WI38 (cell line): ENCODE measurements at regions not wholly inside any gene's neighbourhood (a gene's known extent, or its start where the extent isn't known, plus 50 kb on each side); places are given as distances from the start of the nearest gene placed in this dataset.
"Not testable (repeated sequence)": the region's sequence is repeated elsewhere in the genome, so short reads cannot be mapped to it uniquely, and the experiment has no call there.

Experiments used
- H3K4me3 ChIP-seq: 2 replicates; pipeline ENCODE4 v1.5.1; 2011; ENCODE audit warnings: low read depth, mild to moderate bottlenecking, control low read depth, low read length
- CTCF ChIP-seq: IDR thresholded peaks from 2 replicates; pipeline ENCODE4 v1.5.1; 2012; ENCODE audit warnings: low read depth, mild to moderate bottlenecking, control low read depth, low read length

- no peak overlapping the region for H3K4me3 ChIP-seq
- TF ChIP-seq CTCF, result no peak
These were observed 71.9 kb upstream of the TCL1B start for GRCh38 chr14:95614349-95614748.

GRCh38 chr14:95616745-95617144 is 69.5 kb upstream of the TCL1B start:
- no peak for TF ChIP-seq CTCF
- H3K4me3 ChIP-seq, result no peak overlapping the region

- no peak for TF ChIP-seq CTCF
- no peak overlapping the region for H3K4me3 ChIP-seq
These were observed 66.3 kb upstream of the TCL1B start for GRCh38 chr14:95619785-95620417.

GRCh38 chr14:95620659-95621059 is 65.6 kb upstream of the TCL1B start:
- TF ChIP-seq CTCF, result no peak
- no peak overlapping the region for H3K4me3 ChIP-seq

- H3K4me3 ChIP-seq, result no peak overlapping the region
- no peak for TF ChIP-seq CTCF
These were observed 63.0 kb upstream of the TCL1B start for GRCh38 chr14:95623195-95623594.

GRCh38 chr14:95625710-95626109 is 60.5 kb upstream of the TCL1B start:
- H3K4me3 ChIP-seq, result not testable (repeated sequence)

- TF ChIP-seq CTCF, result no peak
- no peak overlapping the region for H3K4me3 ChIP-seq
These were observed 51.2 kb upstream of the TCL1B start for GRCh38 chr14:95635051-95635450.
